A673 (cell line): ENCODE measurements at regions not wholly inside any gene's neighbourhood (a gene's known extent, or its start where the extent isn't known, plus 50 kb on each side); places are given as distances from the start of the nearest gene placed in this dataset.

ENCODE experiments used
- CTCF ChIP-seq: fragments of 300-800, 200-600 bp; sonication (generic); conservative IDR thresholded peaks from 2 replicates; pipeline ENCODE4 v1.5.1; 2017; ENCODE audit warnings: low read depth, mild to moderate bottlenecking, antibody characterized with exemption, low read length, moderate library complexity, mixed read lengths
- EZH2 ChIP-seq: fragments of 200-600 bp; sonication (generic); IDR thresholded peaks from 2 replicates; pipeline ENCODE4 v1.6.1; 2017; ENCODE audit warnings: borderline replicate concordance, low read depth, mild to moderate bottlenecking, mixed read lengths, antibody characterized with exemption, low read length; ENCODE audit not compliant: poor library complexity, severe bottlenecking

GRCh38 chr13:83019986-83020385, 862.3 kb downstream of the SLITRK1 start:
- no peak for TF ChIP-seq CTCF
- TF ChIP-seq EZH2 = no peak
